ENCODE measurements at regions not wholly inside any gene's neighbourhood (a gene's known extent, or its start where the extent isn't known, plus 50 kb on each side); places are given as distances from the start of the nearest gene placed in this dataset.

GRCh38 chr7:13551503-13551902 is 438.0 kb downstream of the ETV1 start:
- TF ChIP-seq CTCF (IDR thresholded peaks at IDR 0.05) (no peak), POLR2A (IDR thresholded peaks at IDR 0.05) (no peak)
